Fibroblast of the aortic adventitia (primary cell): ENCODE measurements at regions not wholly inside any gene's neighbourhood (a gene's known extent, or its start where the extent isn't known, plus 50 kb on each side); places are given as distances from the start of the nearest gene placed in this dataset.

Experiments used
- DNase-seq: peaks from one replicate; pipeline ENCODE4 v3.0.0-alpha.2; 2010; ENCODE audit warnings: low read depth
- H3K4me3 ChIP-seq: 2 replicates; pipeline ENCODE4 v1.5.1; 2011; ENCODE audit warnings: low read depth, mild to moderate bottlenecking, control low read depth, low read length, moderate library complexity
- CTCF ChIP-seq: IDR thresholded peaks from 2 replicates; pipeline ENCODE4 v1.5.1; 2011; ENCODE audit warnings: mild to moderate bottlenecking, low read length, control low read depth, inconsistent platforms; ENCODE audit not compliant: insufficient read depth

- no peak for DNase-seq
Observed at GRCh38 chr2:10183146-10183675, 60.7 kb downstream of the RRM2 start.

GRCh38 chr2:10184421-10184820, 61.9 kb downstream of the RRM2 start:
- no peak overlapping the region for H3K4me3 ChIP-seq
- no peak for DNase-seq
- no peak for TF ChIP-seq CTCF

More at GRCh38 chr2:10183146-10183675, 60.7 kb downstream of the RRM2 start:
- no peak overlapping the region for H3K4me3 ChIP-seq
- no peak for TF ChIP-seq CTCF

DNA sequence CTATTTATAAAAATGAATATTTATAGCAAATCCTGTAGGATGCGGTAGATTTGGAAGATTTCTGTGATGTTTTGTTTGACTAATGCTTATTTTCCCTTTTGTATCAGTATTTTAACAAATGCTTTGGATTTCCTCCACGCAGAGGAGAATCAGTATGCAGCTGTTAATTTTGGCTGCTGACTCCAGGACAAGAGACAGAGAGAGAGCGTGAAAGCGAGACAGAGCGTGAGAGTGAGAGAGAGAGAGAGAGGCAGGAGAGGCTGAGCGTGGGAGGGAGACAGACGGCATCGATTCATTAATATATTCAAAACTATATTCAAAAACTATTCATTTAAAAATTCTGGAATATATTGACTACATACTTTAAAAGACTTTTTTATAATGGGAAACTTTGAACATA, 62.5 kb downstream of the RRM2 start:
- no peak for TF ChIP-seq CTCF
- peak; percentile 68 for DNase-seq
- H3K4me3 ChIP-seq: no peak overlapping the region

GRCh38 chr2:10185755-10186154, 63.2 kb downstream of the RRM2 start:
- no peak for DNase-seq
- H3K4me3 ChIP-seq: no peak overlapping the region
- no peak for TF ChIP-seq CTCF

DNA sequence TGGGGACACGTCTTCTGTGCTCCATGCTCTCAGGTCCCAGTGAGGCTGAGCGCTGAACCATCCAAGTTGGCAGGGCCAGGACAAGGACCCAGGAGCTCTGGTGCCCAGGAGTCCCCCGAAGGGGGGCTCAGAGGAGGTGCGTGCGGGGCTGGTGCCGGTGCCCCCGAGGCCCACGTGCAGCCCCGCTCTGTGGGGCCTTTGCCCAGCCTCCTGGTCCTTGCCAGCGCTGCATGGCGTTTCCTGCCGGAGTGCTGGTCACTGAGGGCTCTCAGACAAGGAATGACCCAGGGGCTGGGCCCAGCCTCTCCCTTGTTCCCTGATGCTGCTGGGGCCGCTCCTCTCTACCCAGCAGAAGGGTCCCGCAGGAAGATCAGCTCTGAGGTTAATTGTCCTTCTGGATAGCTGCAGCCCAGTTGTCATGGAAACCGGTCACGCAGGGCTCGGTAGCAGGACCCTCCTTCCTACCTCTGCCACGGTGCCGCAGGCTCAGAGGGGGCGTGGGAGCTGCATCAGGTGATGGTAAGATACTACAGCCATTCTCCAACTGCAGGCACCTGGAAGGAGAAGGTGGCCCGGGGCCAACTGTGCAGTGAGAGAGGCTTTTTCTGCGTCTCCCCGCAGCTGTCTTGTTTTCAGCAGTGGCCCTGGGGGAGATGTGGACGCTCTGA, 64.5 kb downstream of the RRM2 start:
- no peak for DNase-seq
- no peak for TF ChIP-seq CTCF
- H3K4me3 ChIP-seq: no peak overlapping the region

- TF ChIP-seq CTCF: no peak
- no peak overlapping the region for H3K4me3 ChIP-seq
- no peak for DNase-seq
Observed at GRCh38 chr2:10187661-10188060, 65.1 kb downstream of the RRM2 start.

DNA sequence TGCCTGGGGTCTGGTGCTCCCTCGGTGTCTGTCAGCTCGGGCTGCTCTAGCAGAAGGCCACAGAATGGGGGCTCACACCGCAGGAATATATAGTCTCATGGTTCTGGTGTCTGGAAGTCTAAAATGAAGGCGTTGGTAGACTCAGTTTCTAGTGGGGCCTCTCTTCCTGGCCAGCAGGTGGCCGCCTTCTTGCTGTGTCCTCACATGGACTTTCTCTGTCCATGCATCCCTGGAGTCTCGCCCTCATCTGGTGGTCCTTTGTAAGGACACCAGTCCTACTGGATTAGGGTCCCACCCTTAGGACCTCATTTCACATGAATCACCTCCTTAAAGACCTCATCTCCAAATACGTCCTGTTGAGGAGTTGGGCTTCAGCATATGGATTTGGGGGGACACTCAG, 65.7 kb downstream of the RRM2 start:
- DNase-seq: no peak
- TF ChIP-seq CTCF: peak; percentile 17

More for the DNA sequence above, 65.7 kb downstream of the RRM2 start:
- no peak overlapping the region for H3K4me3 ChIP-seq
